ENCODE measurements at regions not wholly inside any gene's neighbourhood (a gene's known extent, or its start where the extent isn't known, plus 50 kb on each side); places are given as distances from the start of the nearest gene placed in this dataset.

GRCh38 chr7:12031638-12032037, 179.5 kb upstream of the TMEM106B start:
- TF ChIP-seq CTCF (conservative IDR thresholded peaks at IDR 0.05) (no peak), EZH2 (IDR thresholded peaks at IDR 0.05; ENCODE audit: low read depth) (no peak)

All from PC-9 (cell line).